ENCODE measurements at regions not wholly inside any gene's neighbourhood (a gene's known extent, or its start where the extent isn't known, plus 50 kb on each side); places are given as distances from the start of the nearest gene placed in this dataset.

GRCh38 chr1:232282498-232282897 is 347.4 kb downstream of the SIPA1L2 start:
- TF ChIP-seq POLR2A (IDR thresholded peaks at IDR 0.05; ENCODE audit: low read depth, low read length) = no peak
- TF ChIP-seq EZH2 (IDR thresholded peaks at IDR 0.05; ENCODE audit: borderline replicate concordance, low read depth, low read length, severe bottlenecking) = no peak
- no peak for TF ChIP-seq CTCF (IDR thresholded peaks at IDR 0.05; ENCODE audit: extremely low read depth in 1 of 2, insufficient read depth in 1 of 2, low read depth in 1 of 2, low read length in 2 of 2)
- TF ChIP-seq FOS (IDR thresholded peaks at IDR 0.05; ENCODE audit: borderline replicate concordance, insufficient read depth, low read length) = no peak
- no peak for TF ChIP-seq POLR2AphosphoS5 (IDR thresholded peaks at IDR 0.05; ENCODE audit: insufficient read depth, low read depth, low read length)

Data from endothelial cell of umbilical vein (primary cell).